Kidney glomerular epithelial cell (primary cell): ENCODE measurements at regions not wholly inside any gene's neighbourhood (a gene's known extent, or its start where the extent isn't known, plus 50 kb on each side); places are given as distances from the start of the nearest gene placed in this dataset.

ENCODE experiments used
- DNase-seq: peaks from one replicate; lab custom pipeline; 2025; lab: John Stamatoyannopoulos, UW

GRCh38 chr11:30740091-30740490, 153.9 kb upstream of the MPPED2 start:
- DNase-seq: no peak

GRCh38 chr11:30735946-30736345, 149.8 kb upstream of the MPPED2 start:
- no peak for DNase-seq

GRCh38 chr11:30733748-30734147, 147.6 kb upstream of the MPPED2 start:
- no peak for DNase-seq

- no peak for DNase-seq
These were observed 143.9 kb upstream of the MPPED2 start for GRCh38 chr11:30730011-30730410.

GRCh38 chr11:30729187-30729713, 143.1 kb upstream of the MPPED2 start:
- peak; percentile 34 for DNase-seq

GRCh38 chr11:30725645-30726195, 139.6 kb upstream of the MPPED2 start:
- no peak for DNase-seq

GRCh38 chr11:30724274-30724673, 138.1 kb upstream of the MPPED2 start:
- no peak for DNase-seq

GRCh38 chr11:30719371-30719770, 133.2 kb upstream of the MPPED2 start:
- no peak for DNase-seq

GRCh38 chr11:30717641-30718040, 131.5 kb upstream of the MPPED2 start:
- DNase-seq: no peak

GRCh38 chr11:30717009-30717408, 130.9 kb upstream of the MPPED2 start:
- no peak for DNase-seq

- no peak for DNase-seq
These were observed 126.6 kb upstream of the MPPED2 start for GRCh38 chr11:30712749-30713148.

GRCh38 chr11:30710221-30710620, 124.1 kb upstream of the MPPED2 start:
- peak; percentile 12 for DNase-seq

GRCh38 chr11:30707110-30707509, 121.0 kb upstream of the MPPED2 start:
- no peak for DNase-seq

- DNase-seq: no peak
These were observed 119.9 kb upstream of the MPPED2 start for GRCh38 chr11:30705913-30706675.

- no peak for DNase-seq
These were observed 112.3 kb upstream of the MPPED2 start for GRCh38 chr11:30698425-30698824.

- peak; percentile 27 for DNase-seq
These were observed 110.9 kb upstream of the MPPED2 start for GRCh38 chr11:30697032-30697431.

GRCh38 chr11:30684772-30685171, 98.6 kb upstream of the MPPED2 start:
- DNase-seq: no peak

GRCh38 chr11:30683176-30683575, 97.0 kb upstream of the MPPED2 start:
- DNase-seq: no peak

- no peak for DNase-seq
These were observed 80.7 kb upstream of the MPPED2 start for GRCh38 chr11:30666817-30667216.

GRCh38 chr11:30665067-30665466, 78.9 kb upstream of the MPPED2 start:
- no peak for DNase-seq

- no peak for DNase-seq
These were observed 67.5 kb upstream of the MPPED2 start for GRCh38 chr11:30653606-30654005.

GRCh38 chr11:30652801-30653200, 66.6 kb upstream of the MPPED2 start:
- no peak for DNase-seq

- no peak for DNase-seq
These were observed 64.1 kb upstream of the MPPED2 start for GRCh38 chr11:30650266-30650665.
